Mucosa of stomach (tissue), 1 donor: ENCODE measurements at regions not wholly inside any gene's neighbourhood (a gene's known extent, or its start where the extent isn't known, plus 50 kb on each side); places are given as distances from the start of the nearest gene placed in this dataset.
"Not testable (repeated sequence)": the region's sequence is repeated elsewhere in the genome, so short reads cannot be mapped to it uniquely, and the experiment has no call there.

Source experiments
- H3K27me3 ChIP-seq: one replicate; pipeline ENCODE4 v1.7.0; 2013; ENCODE audit warnings: mild to moderate bottlenecking, low read length; ENCODE audit not compliant: control insufficient read depth, insufficient read depth
- H3K36me3 ChIP-seq: one replicate; pipeline ENCODE4 v1.7.0; 2013; ENCODE audit warnings: low read length; ENCODE audit not compliant: control insufficient read depth, insufficient read depth
- H3K4me1 ChIP-seq: one replicate; pipeline ENCODE4 v1.7.0; 2013; ENCODE audit warnings: mild to moderate bottlenecking, low read length; ENCODE audit not compliant: control insufficient read depth, insufficient read depth
- H3K4me3 ChIP-seq: one replicate; pipeline ENCODE4 v1.7.0; 2013; ENCODE audit warnings: low read length
- H3K9ac ChIP-seq: one replicate; pipeline ENCODE4 v1.7.0; 2013; ENCODE audit warnings: mild to moderate bottlenecking, low read length, moderate library complexity
- H3K9me3 ChIP-seq: one replicate; pipeline ENCODE4 v1.7.0; 2013; ENCODE audit warnings: mild to moderate bottlenecking, low read length, moderate library complexity; ENCODE audit not compliant: control insufficient read depth
- donor health status: Pancreatic carcinoma.

GRCh38 chr3:158925828-158926494, 124.1 kb downstream of the MFSD1 start:
- H3K9me3 ChIP-seq = no peaks in the 10 kb centered on the region
- no peak overlapping the region for H3K9ac ChIP-seq
- H3K36me3 ChIP-seq = no peaks in the 10 kb centered on the region
- no peaks in the 10 kb centered on the region for H3K4me1 ChIP-seq
- no peaks in the 10 kb centered on the region for H3K27me3 ChIP-seq
- no peak overlapping the region for H3K4me3 ChIP-seq

- Histone ChIP-seq H3K27me3 (no peaks in the 10 kb centered on the region), H3K4me1 (no peaks in the 10 kb centered on the region), H3K4me3 (no peak overlapping the region), H3K9ac (no peak overlapping the region), H3K9me3 (no peaks in the 10 kb centered on the region), H3K36me3 (no peaks in the 10 kb centered on the region)
These were observed 134.0 kb downstream of the MFSD1 start for GRCh38 chr3:158935846-158936245.

DNA sequence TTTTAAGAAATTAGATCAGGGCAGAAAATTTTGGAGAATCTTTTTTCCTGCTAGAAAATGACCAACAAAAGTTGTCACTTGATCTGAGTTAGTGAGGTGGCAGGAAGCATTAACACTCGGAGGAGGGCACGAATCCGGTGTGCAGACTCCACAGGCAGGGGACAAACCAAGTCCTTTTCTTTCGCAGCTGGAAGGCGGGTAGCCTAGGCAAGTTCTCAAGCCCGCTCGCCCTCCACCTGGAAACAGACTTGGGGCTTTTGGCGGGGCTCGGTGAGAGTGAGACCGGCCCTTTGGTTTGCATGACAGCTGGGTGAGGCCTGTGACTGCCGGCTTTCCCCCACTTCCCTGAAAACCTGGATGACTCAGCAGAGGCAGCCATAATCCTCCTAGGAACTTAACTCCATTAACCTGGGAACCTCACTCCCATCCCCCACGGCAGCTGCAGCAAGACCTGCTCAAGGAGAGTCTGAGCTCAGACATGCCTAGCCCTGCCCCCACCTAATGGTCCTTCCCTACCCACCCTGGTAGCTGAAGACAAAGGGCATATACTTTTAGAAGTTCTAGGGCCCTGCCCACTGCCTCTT, 134.8 kb downstream of the MFSD1 start:
- H3K4me3 ChIP-seq = no peak overlapping the region
- no peaks in the 10 kb centered on the region for H3K27me3 ChIP-seq
- no peaks in the 10 kb centered on the region for H3K9me3 ChIP-seq
- H3K9ac ChIP-seq = no peak overlapping the region
- H3K4me1 ChIP-seq = no peaks in the 10 kb centered on the region
- no peaks in the 10 kb centered on the region for H3K36me3 ChIP-seq

GRCh38 chr3:158950178-158950901, 148.5 kb downstream of the MFSD1 start:
- H3K27me3 ChIP-seq = no peaks in the 10 kb centered on the region
- no peak overlapping the region for H3K9ac ChIP-seq
- H3K4me1 ChIP-seq = no peaks in the 10 kb centered on the region

GRCh38 chr3:158953131-158953530, 151.3 kb downstream of the MFSD1 start:
- no peak overlapping the region for H3K4me3 ChIP-seq
- no peak overlapping the region for H3K9ac ChIP-seq
- H3K4me1 ChIP-seq = no peaks in the 10 kb centered on the region
- no peaks in the 10 kb centered on the region for H3K27me3 ChIP-seq
- no peaks in the 10 kb centered on the region for H3K36me3 ChIP-seq
- no peaks in the 10 kb centered on the region for H3K9me3 ChIP-seq

More at GRCh38 chr3:158950178-158950901, 148.5 kb downstream of the MFSD1 start:
- Histone ChIP-seq H3K4me3 (no peak overlapping the region), H3K36me3 (no peaks in the 10 kb centered on the region), H3K9me3 (no peaks in the 10 kb centered on the region)

DNA sequence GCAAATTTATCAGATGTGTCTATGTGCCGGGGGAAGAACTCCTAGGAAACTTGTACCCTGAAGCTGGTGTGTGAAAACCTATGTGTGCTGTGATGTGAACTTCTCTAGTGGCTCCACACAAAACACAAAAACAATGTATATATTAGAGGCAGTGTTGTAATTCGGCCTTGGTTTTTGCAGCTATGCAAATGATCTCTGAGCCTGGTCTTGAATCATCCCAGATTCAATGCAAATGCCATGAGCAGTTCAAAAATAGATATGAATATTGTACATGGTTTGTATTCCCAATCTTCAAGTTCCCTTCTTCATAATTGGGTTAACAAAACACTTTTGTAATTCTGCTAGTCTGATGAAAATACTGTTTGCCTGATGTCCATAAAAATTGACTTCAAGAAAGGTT, 152.6 kb downstream of the MFSD1 start:
- Histone ChIP-seq H3K36me3 (no peaks in the 10 kb centered on the region), H3K9ac (no peak overlapping the region)

GRCh38 chr3:158957777-158958176, 155.9 kb downstream of the MFSD1 start:
- not testable (repeated sequence) for H3K27me3 ChIP-seq, H3K9ac ChIP-seq, H3K4me1 ChIP-seq, H3K4me3 ChIP-seq, H3K36me3 ChIP-seq, H3K9me3 ChIP-seq

More for the DNA sequence above, 152.6 kb downstream of the MFSD1 start:
- H3K27me3 ChIP-seq = no peaks in the 10 kb centered on the region
- H3K4me1 ChIP-seq = no peaks in the 10 kb centered on the region
- no peaks in the 10 kb centered on the region for H3K9me3 ChIP-seq
- H3K4me3 ChIP-seq = no peak overlapping the region

GRCh38 chr3:158958873-158959272, 157.0 kb downstream of the MFSD1 start:
- no peak overlapping the region for H3K4me3 ChIP-seq
- H3K9ac ChIP-seq = no peak overlapping the region
- no peaks in the 10 kb centered on the region for H3K36me3 ChIP-seq
- H3K4me1 ChIP-seq = no peaks in the 10 kb centered on the region
- no peaks in the 10 kb centered on the region for H3K9me3 ChIP-seq
- H3K27me3 ChIP-seq = no peaks in the 10 kb centered on the region

DNA sequence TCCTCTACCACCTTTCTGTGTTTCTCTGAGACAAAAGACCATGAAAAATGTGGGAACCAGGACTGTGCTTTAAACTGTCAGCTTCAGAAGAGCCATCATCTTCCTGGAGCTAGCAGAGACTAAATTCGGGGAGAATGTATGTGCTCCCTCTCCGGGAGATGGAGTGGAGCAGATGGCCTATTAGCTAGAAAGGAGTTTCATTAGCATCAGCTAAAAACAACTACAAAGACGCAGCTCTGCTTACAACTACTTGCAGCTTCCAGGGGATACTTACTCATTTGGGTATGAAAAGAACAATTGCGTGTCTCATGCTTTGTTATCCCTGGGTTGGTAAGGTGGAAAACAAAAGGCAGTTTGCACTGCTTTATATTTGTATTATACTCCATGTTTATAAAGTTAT, 159.6 kb downstream of the MFSD1 start:
- Histone ChIP-seq H3K9ac (no peak overlapping the region), H3K9me3 (no peaks in the 10 kb centered on the region), H3K4me1 (no peaks in the 10 kb centered on the region), H3K4me3 (no peak overlapping the region), H3K36me3 (no peaks in the 10 kb centered on the region), H3K27me3 (no peaks in the 10 kb centered on the region)

DNA sequence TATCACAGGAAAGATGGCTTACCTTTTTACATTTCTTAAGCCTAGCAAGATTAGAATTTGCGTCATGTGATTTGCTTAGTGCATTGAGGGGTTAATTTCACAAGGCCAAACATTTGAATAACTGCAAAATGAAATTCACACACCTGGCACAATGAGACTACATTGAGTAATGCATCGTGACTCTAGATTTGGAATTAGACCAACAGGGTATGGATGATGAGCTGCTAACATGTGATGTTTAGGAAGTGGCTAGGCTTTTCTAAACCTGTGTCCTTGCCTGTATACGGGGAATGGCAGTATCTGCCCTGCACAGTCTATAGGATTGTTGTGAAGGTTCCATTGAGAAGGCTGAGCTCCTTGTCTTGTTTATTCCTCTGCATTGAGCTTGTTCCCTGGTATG, 160.1 kb downstream of the MFSD1 start:
- H3K4me1 ChIP-seq = no peaks in the 10 kb centered on the region
- H3K9ac ChIP-seq = no peak overlapping the region
- H3K9me3 ChIP-seq = no peaks in the 10 kb centered on the region
- no peaks in the 10 kb centered on the region for H3K27me3 ChIP-seq
- H3K4me3 ChIP-seq = no peak overlapping the region
- no peaks in the 10 kb centered on the region for H3K36me3 ChIP-seq

- H3K27me3 ChIP-seq = no peaks in the 10 kb centered on the region
- H3K9me3 ChIP-seq = no peaks in the 10 kb centered on the region
- H3K9ac ChIP-seq = no peak overlapping the region
- no peaks in the 10 kb centered on the region for H3K4me1 ChIP-seq
- H3K36me3 ChIP-seq = no peaks in the 10 kb centered on the region
- H3K4me3 ChIP-seq = no peak overlapping the region
These were observed 168.2 kb downstream of the MFSD1 start for GRCh38 chr3:158970006-158970405.

DNA sequence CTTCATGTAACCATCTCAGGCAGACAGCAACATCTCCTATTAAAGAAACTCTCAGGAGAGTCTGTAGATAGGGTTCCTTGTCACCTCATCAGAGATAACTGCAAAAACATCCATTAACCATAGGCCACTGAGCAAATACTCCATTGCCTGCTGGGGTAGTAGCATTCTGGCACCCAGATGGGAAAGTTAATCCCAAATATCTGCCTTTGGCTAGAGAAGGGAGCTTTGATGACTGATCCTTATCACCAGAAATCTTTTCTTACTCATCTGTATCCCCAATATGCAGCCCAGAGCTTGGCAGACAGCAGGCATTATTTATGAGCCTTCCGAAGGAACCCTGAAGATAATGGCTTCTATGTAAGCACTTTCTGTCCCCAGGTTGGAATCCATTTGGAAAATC, 173.1 kb downstream of the MFSD1 start:
- H3K4me3 ChIP-seq = no peak overlapping the region
- H3K27me3 ChIP-seq = no peaks in the 10 kb centered on the region
- no peak overlapping the region for H3K9ac ChIP-seq
- H3K4me1 ChIP-seq = no peaks in the 10 kb centered on the region
- no peaks in the 10 kb centered on the region for H3K36me3 ChIP-seq
- no peaks in the 10 kb centered on the region for H3K9me3 ChIP-seq
